ENCODE measurements at regions not wholly inside any gene's neighbourhood (a gene's known extent, or its start where the extent isn't known, plus 50 kb on each side); places are given as distances from the start of the nearest gene placed in this dataset.

DNA sequence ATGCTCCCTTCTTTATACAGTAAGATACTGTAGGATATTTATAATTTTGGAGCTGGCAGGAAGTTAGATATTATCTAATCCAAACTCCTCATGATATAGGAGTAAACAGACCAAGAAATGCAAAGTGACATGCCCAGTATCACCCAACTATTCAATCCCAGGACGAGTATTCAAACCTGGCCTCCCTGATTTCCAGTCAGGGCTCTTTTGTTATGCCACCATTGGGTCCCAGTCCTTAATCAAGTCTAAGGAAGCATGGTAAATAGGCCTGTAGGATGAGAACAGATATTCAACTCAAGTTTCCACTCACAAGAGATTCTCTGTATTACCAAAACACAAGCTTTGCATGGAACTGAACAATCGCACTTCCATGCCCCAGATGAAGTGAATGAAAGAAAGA is 484.0 kb upstream of the API5 start:
- TF ChIP-seq YY1 (IDR thresholded peaks at IDR 0.05; ENCODE audit: insufficient read depth, insufficient read length): no peak
- TF ChIP-seq ZNF274 (IDR thresholded peaks at IDR 0.05; ENCODE audit: low read depth, low read length): no peak
- TF ChIP-seq SUZ12 (IDR thresholded peaks at IDR 0.05; ENCODE audit: extremely low read depth, insufficient read depth, insufficient read length): no peak

Measured in NT2/D1 (cell line).